Esophagus muscularis mucosa (tissue), 4 donors: ENCODE measurements at regions not wholly inside any gene's neighbourhood (a gene's known extent, or its start where the extent isn't known, plus 50 kb on each side); places are given as distances from the start of the nearest gene placed in this dataset.

Experiments used
- CTCF ChIP-seq, 3 experiments: fragments of 200-600 bp in 2 of 3; fragments of 450-650 bp in 1 of 3; sonication (generic) in 2 of 3; IDR thresholded peaks; one replicate each; pipeline ENCODE4 v1.5.1; 2017 to 2019; ENCODE audit warnings: antibody characterized with exemption in 3 of 3, mild to moderate bottlenecking in 2 of 3, moderate library complexity in 1 of 3
- EP300 ChIP-seq: sonication (generic); formaldehyde crosslinking; IDR thresholded peaks from one replicate; pipeline ENCODE4 v1.6.1; 2017; ENCODE audit warnings: antibody characterized with exemption
- POLR2A ChIP-seq: fragments of 450-650 bp; IDR thresholded peaks from one replicate; pipeline ENCODE4 v1.6.1; 2017; ENCODE audit warnings: antibody characterized with exemption, moderate library complexity, mild to moderate bottlenecking, low read depth

GRCh38 chrX:42541554-42541953, 236.4 kb downstream of the PPP1R2C start:
- no peak for TF ChIP-seq POLR2A
- no peak for TF ChIP-seq CTCF (IDR thresholded peaks at IDR 0.05)
- no peak for TF ChIP-seq EP300
